ENCODE measurements at regions not wholly inside any gene's neighbourhood (a gene's known extent, or its start where the extent isn't known, plus 50 kb on each side); places are given as distances from the start of the nearest gene placed in this dataset.

GRCh38 chr3:117563063-117563462 lies 853.5 kb downstream of the TUSC7 start:
- no peak for TF ChIP-seq GATA2 (IDR thresholded peaks at IDR 0.05; ENCODE audit: low read depth, low read length)
- TF ChIP-seq GATA3 (IDR thresholded peaks at IDR 0.05; ENCODE audit: low read depth, low read length): no peak
